Hepatic stellate cell (primary cell): ENCODE measurements at regions not wholly inside any gene's neighbourhood (a gene's known extent, or its start where the extent isn't known, plus 50 kb on each side); places are given as distances from the start of the nearest gene placed in this dataset.
A peak's percentile ranks its signal among the peaks of the same experiment; 100 is the strongest.

ENCODE experiments used
- DNase-seq: peaks from one replicate; pipeline ENCODE4 v3.0.0; 2011; ENCODE audit warnings: low spot score

DNA sequence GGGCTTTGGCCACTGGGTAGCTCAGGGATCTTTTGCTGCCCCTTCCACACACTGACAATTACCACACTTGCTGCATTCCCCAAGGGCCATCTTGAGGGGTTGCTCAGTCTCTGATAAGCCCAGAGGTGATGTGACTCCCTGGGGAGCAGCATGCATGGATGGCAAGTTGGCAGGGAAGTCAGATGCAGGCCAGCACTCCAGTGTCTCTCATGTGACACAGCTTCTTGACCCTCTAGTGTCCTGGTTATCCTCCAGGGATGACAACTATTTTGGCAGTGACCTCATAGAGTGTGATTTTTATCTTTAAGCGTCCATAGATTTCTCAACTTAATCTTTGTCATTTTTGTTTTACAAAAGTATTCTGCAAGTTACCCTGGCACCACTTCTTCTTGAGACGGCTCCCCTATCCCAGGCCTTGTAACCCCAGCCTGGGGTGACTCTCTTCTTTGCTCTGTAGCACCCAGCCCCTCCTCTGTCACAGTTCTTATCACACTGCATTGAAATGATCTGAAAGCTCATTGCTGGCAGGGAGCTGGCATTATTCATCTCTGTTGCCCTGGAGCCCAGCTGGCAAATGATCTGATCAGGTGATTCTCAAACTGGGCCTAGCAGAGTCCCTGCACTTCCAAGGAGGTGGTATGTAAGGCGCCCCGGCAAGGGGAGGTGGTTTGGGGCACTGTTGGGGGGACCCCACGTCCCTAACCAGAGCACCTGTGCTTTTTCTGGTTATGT lies 72.6 kb downstream of the TENT5C start:
- peak; percentile 67 for DNase-seq

DNA sequence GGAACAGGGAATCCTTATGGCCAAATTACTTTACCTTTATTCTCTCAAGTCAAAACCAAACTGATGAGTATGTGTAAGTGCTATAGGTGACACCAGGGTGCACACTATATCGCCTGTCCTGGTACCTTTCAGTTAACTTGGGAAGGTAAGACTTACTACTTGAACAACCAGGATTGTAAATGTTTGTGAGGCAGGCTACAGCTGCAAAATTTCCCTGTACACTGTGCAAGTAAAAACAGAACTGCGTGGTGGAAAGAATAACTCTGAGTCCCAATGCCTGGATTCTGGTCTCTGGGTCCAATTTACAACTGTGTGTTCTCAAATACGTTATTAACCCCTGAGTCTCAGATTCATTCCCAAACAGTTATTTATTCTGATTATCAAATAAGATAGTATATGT lies 73.5 kb downstream of the TENT5C start:
- no peak for DNase-seq

DNA sequence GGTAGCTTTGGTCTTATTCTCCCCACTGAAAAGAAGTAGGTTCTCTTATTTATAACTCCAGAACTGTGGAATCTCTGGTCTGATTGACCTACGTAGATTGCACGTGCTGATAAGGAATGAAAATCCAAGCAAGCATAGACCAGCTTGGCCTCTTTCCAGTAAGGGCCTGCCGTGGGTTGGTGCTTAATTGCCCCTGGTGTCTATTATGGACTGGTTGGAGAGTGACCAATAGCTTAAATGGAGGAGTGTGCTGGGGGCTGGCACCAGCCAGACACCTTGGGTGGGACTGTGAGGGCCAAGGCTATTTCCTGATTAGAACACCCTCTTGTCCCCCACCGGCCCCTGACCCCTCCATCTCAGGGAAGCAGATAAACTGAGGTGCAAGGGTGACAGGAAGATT lies 74.0 kb downstream of the TENT5C start:
- no peak for DNase-seq

DNA sequence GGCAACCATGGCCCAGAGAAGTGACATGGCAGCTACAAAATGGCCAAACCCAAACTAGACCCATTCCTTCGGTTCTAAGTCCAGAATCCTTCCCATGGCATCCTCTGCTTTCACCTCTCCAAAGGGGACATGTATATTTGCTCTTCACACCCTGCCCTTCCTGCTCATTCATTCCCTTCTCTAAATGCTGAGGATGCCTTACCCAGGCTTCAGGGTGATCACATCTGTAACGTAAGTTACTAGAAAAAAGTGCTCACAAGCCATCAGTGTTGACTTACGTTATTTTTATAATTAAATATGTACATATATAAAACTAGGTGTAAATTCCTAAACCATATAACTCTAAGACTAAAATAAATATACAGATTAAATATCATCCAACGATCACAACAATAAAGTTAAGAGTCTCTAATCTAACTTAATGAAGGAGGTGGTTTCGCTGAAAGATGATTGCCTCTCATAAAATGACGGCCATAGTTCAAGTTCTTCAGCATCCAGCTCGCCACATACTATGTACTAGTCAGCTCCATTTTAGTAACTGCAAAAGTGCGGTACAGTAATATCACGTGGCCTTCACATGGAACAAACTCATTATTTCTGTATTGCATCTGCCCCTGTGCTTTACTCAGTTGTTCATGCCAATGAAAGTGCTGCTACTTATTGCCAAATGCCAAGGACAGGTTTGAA lies 74.6 kb downstream of the TENT5C start:
- no peak for DNase-seq

DNA sequence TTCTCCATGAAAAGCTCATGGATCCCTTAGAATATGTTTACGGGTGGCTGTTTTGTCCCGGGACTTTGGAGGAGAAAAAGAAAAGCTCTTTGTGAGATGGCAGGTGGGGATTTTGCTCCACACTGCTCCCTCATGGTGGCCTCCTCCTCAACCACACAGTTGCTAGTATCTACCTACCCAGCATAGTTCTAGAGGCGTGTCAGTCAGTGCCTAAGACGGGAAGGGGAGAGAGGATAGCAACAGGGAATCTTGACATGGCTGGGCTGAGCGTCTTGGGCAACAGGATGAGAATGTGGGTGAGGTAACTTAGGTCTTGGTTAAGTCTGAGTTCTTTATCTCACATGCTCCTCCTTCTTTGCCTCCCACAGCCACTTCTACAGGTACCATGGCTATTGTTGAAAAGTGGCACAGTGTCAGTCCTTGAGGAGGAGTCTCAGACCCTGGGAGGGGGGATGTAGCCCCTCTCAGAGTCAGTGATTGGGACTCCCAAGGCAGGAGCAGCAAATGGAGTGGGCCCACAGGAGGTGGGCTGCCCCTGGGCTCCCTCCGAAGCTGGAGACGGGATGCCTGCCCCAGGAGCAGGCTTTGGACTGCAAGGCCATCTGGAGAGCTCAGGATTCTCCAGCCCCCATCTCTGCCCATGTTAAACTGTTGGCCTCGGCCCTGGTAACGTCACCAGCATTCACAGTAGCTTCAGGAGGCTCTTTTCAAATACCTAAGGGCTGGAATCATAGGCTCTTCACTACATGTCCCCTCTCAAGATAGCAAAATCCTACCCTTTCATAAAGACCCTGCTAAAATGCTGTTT lies 75.4 kb downstream of the TENT5C start:
- DNase-seq, result no peak

DNA sequence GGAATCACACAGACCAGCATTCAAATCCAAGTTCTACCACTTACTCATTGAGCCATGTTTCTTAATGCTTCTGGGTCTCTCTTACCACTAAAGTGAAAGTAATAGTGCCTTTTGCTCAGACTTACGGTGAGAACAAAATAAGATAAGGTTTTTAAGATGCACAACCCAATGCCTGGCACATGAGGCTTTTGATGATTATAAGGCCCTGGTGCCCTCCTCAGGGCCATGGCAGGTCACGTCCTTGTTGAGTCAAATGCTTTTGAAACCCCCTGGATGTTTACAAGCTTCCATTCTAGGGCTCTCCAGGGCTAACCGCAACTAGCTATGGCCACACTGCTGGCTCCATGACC lies 76.0 kb downstream of the TENT5C start:
- no peak for DNase-seq

DNA sequence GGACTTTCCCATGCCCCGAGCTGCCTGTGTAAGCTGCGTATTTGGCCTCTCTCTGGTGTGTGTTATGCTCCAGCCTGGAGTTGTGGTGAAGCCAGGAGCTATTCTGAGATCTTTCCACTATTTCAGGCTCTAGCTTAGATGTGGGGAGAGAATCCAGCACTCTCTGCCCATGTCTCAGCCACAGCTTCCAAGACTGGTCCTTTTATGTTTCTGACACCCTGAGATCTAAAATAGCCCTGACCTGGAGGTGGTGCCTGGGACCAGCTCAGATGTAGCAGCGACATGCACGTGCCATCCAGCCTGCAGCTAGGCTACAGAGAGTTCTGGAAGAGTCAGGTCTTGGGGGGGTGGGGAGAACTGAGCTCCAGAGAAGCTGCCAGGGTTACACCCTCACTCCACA lies 76.5 kb downstream of the TENT5C start:
- no peak for DNase-seq

DNA sequence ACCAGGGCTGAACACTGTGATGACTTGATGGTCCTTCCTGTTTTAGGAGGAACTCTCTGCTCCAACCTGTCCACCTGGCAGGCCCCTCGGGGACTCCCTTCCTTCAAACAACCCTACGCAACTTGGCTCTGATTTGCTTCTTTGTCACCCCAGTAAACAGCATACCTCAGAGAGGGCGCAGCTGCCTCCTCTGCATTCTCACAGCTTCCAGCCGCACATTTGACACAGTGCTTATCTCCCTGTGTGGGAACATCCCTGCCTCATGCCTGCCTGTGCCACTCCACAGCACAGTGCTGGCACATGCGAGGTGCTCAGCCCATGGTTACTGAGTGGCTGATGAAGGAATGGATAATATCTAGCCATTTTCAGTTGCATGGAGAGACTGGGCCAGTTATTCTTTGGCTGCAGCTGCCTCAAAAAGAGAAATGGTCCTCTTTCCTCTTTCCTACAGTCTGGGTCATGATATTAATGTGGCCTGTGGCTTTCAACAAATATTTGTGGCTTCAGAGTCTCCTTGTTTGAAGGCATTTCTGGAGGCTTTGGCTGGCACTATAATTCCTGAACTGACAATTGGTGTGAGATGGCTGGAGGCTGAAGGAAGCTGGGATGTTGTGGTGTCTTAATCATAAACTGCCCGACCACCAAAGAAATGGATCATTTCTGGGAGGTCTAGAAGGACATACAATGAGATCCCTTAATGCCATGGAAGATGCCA lies 77.9 kb downstream of the TENT5C start:
- peak; percentile 35 for DNase-seq

DNA sequence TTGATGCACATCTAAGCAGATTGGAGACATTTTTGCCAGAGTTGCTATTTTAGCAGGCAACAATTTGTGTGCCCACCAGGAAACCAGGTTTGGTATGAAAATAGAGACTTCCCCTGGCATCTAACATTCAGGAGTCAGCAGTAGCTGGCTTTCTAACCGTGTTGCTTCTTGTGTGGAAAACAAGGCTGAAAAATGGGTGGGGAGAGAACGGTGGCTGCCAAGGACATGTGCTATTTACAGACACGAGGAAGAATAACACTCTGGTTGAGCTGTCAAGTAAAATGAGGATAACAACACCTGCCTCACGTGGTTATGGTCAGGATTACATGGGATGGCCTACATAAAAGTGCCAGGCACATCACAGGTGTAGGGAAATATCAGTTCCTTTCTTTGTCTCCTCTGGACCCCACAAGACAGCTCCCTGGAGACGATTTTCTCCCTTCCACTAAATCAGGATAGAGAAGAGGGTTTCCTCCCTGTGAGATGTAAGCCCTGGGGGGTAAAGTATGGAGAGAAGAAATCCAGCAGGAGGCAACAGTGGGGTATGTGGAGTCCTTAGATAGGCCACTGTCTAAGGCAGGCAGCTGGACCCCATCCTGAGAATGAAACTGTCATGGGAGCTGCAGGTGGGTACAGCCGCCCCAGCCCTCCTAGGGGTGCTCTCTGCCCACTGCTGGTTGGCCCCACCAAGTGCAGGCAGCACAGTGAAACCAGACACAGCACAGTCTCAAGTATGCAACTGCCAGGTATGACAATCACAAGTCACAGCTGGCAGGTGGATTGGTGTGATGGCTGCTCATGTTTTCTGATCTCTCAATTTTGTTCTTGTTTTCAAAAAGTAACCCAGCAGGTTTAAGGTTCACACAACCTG lies 80.3 kb downstream of the TENT5C start:
- no peak for DNase-seq

DNA sequence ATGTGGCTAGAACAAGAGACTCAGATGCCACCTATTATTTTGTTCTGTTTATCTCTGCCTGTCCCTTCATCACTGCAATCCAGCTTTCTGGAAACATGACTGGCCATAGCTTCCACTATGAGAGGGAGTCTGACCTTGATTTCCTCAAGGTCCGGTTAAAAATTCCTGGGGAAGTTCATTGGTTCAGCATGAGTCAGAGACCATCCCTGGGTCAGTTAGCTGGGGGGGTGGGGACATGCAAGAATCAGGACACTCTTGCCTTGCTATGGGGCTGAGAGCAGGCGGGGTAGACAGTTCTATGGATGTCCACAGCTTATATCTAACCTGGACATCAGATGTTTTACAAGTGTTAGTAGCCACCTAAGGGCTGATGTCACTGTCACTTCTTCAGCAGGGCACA lies 81.1 kb downstream of the TENT5C start:
- peak; percentile 65 for DNase-seq

DNA sequence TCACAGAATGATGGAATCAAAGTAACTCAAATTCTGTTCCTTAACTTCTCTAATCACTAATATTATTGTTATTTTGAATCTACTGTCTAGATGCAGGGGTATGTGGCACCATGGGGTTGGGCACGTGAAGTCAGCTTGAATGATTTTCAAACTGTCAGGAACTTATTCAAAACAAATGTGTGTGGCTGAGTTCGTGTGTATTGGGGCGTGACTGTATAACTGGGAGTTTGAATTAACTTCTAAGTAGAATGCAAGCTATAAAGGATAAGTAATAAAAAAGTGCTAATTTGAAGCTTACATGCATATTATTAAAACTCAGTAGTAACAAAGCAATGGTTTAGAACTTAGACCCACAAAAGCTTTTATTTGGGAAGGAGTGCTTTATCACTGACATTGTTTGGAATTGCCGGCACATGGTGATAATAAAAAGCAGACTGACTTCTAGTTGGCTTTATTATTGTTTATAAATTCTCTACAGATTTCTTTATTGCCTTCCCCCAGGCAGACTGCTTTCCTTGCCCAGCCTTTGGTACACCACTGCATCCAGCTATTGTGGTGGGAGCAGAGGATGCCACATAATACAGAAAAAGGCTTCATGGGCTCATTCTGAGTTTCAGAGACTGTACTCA lies 84.3 kb downstream of the TENT5C start:
- no peak for DNase-seq

DNA sequence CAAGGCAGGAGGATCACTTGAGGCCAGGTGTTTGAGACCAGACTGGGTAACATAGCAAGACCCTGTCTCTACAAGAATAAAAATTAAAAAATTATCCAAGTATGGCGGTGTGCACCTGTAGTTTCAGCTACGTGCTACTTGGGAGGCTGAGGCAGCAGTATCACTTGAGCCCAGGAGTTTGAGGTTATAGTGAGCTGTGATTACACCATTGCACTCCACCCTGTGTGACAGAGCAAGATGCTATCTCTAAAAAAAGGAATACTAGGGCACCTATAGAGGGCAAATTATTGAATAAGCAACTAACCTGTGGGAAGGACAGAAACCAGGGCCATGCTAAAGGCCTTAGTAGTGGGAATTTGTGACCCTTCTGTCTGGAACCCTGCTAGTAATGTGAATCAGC lies 86.1 kb downstream of the TENT5C start:
- no peak for DNase-seq

DNA sequence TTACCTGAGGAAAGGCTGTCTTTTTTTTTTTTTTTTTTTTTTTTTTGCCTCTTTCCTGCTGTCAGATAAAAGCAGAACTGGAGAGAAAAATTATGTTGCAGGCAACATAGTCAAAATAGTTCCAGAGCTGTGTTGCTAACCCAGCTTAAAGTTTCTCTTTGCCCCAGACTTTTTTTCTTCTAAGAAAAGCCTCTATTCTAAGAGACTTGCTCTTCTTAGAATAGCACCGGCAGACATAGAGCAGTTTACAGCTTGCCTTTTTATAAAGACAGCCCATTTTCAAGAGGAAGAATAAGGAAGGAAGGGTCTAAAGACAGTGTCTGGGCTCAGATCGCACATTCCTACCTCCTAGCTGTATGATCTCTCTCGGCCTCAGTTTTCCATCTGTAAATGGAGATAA lies 88.7 kb downstream of the TENT5C start:
- DNase-seq, result no peak

DNA sequence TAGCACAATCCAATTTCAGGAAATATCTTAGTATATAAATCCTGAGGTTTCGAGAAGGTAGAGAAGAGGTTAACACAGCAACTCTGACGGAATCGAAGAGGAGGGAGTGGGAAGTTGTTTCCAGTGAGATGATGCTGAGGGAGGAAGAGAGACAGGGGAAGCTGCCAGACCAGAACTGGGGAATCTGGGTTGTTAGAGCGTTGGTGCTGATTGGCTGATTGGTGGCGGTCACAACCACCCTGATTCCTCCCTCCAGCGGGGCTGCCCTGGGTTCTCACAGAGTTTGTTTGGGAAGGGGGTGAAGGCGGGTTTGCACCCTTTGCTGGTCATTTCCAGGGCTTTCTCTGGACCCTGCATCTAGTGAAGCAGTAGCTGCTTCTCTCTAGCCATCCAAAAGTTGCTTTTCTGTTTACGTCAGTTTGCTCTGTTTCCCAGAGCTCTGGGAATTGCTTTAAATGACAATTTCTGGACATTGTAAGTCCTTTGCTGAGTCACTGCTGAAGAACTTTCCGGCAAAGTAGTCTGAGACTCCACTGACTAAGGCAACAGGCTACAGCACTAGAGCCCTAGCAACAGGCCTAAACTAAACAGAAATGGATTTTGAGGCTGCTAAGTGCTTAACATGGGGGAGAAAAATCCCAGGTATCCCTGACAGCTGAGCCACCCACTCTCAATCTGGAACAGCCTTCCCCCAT lies 90.1 kb downstream of the TENT5C start:
- peak; percentile 68 for DNase-seq

DNA sequence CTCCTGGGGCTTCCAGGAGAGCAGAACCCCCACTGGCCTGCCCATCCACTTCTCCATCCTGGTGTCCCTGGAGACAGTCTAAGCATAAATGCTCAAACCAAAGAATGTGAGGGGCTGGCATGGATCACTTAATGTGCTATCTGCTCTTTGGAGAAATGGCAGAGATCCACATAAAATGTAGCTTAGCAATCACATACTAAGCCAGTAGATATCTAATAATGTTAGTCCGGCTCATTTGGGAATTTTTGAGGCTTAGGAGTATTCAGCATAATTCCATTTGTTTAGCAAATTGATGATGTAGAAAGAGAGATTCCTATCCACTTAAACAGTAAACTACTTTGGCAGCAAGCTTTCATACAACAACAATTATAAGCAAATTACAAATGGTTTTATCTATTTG lies 90.7 kb downstream of the TENT5C start:
- DNase-seq, result no peak

DNA sequence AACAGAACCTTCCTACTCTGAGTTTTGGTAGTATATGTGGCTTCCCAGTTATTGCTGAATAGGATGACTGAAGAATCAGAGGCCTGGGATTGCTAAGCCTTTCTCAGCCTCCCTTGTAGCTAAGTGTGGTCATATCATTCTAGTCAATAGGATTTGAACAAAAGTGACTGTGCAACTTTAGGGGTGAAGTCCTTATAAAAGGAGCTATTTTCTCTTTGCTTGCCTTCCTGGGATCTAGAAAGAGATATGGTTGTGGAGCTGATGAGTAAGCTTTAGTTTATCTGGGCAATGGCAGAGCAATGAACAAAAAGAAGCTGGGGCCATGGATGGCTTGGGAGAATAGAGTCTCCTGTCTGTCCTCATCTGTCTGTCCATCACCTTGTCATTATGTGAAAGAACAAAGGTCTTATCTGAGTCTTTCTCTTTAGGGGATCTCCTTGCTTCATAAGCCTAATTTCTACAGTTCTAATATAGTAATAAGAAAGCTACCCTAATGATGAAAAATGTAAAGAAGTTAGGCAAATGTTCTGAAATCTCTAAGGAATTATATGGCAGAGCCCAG lies 91.5 kb downstream of the TENT5C start:
- no peak for DNase-seq

DNA sequence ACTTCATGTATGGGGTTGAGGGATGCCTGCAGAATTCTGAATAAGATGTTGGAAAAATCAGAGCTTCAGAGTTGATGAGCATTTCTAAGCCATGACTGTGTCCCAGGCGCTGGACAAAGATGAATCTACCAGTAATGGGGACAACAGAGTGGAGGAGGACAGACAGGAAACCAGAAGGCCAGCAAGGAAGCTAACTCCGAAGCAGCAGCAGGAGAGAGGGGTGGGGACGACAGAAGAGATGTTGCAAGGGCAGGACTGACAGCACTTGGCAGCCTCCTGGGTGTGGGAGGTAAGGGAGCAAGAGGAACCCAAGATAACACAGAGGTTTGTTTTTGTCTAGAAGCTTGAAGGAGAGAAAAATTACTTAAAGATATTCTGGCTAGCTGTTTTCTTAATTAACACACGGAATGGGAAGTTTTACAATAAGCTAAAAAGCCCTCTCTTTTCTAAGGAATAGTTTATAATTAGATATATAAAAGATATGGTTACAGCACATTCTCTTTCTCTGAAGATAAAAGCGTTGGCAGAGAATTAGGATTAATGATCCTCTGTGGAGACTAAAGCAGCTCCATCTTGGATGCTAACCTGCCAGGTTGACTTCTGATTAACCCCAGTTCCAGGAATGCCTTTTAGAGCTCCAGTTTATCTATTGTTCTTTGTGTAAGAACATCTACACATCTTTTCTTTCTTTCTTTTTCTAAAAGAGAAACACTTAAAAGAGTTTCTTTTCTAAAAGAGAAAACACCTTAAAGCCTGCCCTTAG lies 92.7 kb downstream of the TENT5C start:
- no peak for DNase-seq

DNA sequence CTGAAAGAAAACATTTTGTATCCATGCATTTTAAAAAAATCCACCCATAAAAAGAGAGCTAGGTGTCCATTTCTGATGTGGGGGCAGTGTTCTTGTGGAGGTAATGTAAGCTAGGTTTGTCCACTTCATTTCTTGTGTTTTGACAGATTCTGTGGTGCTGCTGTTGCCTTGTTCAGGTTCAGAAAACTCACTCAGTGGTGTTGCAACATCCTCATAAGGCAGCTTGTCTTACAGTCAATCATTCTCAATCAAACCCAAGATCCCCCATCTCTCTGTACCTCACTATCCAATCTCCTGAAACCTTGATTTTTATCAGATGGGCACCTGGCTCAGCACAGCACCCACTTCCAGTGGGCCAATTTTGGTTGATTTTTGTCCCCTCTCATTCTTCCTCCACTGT lies 94.1 kb downstream of the TENT5C start:
- DNase-seq, result no peak

DNA sequence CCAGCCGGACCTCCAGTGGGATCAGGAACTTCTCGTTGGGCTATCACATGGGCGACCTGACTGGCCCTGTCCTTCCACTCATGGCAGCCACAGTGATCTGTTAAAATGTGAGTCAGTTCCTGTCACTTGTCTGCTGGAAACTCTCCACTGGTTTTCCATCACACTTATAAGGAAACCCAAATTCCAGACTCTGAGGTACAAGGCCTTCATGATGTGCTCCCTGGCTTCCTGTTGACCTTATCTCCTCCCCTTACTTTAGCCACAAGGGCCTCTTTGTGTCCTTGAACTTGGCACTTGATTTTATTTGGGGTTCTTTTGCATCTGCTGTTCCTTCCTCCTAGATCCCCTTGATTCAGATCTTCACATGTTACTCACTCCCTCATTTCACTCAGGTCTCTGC lies 96.8 kb downstream of the TENT5C start:
- no peak for DNase-seq
